A549 (cell line): ENCODE measurements at regions not wholly inside any gene's neighbourhood (a gene's known extent, or its start where the extent isn't known, plus 50 kb on each side); places are given as distances from the start of the nearest gene placed in this dataset.

Source experiments
- CTCF ChIP-seq: fragments of >200 bp; sonication (Bioruptor Twin); formaldehyde crosslinking; IDR thresholded peaks from 3 replicates; pipeline ENCODE4 v1.5.1; 2016
- TP53 ChIP-seq: fragments of 250-450 bp; sonication (Bioruptor Pico); IDR thresholded peaks from 2 replicates; pipeline ENCODE4 v1.5.0; 2021; ENCODE audit warnings: mild to moderate bottlenecking, moderate library complexity

DNA sequence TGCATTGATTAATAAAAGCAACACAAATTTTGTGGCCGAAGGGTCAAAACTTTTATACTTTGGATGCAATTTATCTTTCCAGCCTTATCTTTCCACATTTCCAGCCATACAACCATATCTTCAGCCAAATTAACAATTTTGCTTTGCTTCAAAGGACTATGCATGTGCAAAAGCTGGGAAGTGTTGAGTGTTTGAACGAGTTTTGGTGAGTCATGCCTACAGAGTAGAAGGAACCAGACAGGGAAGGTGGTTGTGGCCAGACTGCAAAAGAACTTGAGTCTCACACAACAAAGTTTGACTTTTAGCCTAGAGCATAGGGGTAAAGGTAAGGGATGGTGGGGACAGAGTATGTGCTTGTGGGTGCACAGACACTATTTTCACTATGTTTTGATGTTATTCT lies 53.0 kb upstream of the GABRA2 start:
- no peak for TF ChIP-seq TP53 (CRISPR knock-in tag)
- no peak for TF ChIP-seq CTCF
